HepG2 (cell line): ENCODE measurements at regions not wholly inside any gene's neighbourhood (a gene's known extent, or its start where the extent isn't known, plus 50 kb on each side); places are given as distances from the start of the nearest gene placed in this dataset.

ENCODE experiments used
- ATAC-seq: fragments of 200-7000 bp; cut with Tn5 transposase; 3 replicates; pipeline ENCODE4 v1.9.1; 2020; ENCODE audit warnings: mild to moderate bottlenecking, moderate library complexity
- BruUV-seq: library from RNA; stranded (reverse); fragments of 400-500 nt; replicated peaks from 2 replicates; lab custom pipeline; 2021; lab: Mats Ljungman, UMichigan
- CTCF ChIA-PET: fragments of 300-600 bp; formaldehyde crosslinking; extraction: SDS; loops from one replicate; lab custom pipeline; 2021; ENCODE audit warnings: low total read pairs, inconsistent platforms, low intra/inter-chr PET ratio; lab: Yijun Ruan, JAX
- POLR2A ChIA-PET: fragments of 350-600 bp; sonication (Branson Sonifier 250); formaldehyde crosslinking; loops from one replicate; lab custom pipeline; 2020; ENCODE audit warnings: antibody characterized with exemption, inconsistent platforms; lab: Yijun Ruan, JAX
- DNase-seq: peaks from one replicate; pipeline ENCODE4 v3.0.0-alpha.2; 2015; ENCODE audit warnings: low spot score
- FAIRE-seq: peaks from 3 replicates; lab custom pipeline; 2011; peaks lifted over from hg19 to GRCh38; lab: Jason Lieb, UNC
- H2AFZ ChIP-seq: one replicate; pipeline ENCODE4 v1.6.1; 2011; ENCODE audit warnings: low read length, inconsistent platforms
- H3K27ac ChIP-seq: fragments of 300-600 bp; 3 replicates; pipeline ENCODE4 v1.8.0; 2011; ENCODE audit warnings: mixed run types, mild to moderate bottlenecking, mixed read lengths, low read length, inconsistent platforms; ENCODE audit not compliant: insufficient read depth; ENCODE audit errors: extremely low read length
- H3K27me3 ChIP-seq, 2 experiments: fragments of 200-600 bp in 1 of 2; 2 replicates in 1 of 2; 3 replicates in 1 of 2; pipeline versions ENCODE4 v1.6.0 to v1.8.0; 2011; ENCODE audit warnings: low read length in 2 of 2, mild to moderate bottlenecking in 2 of 2, moderate library complexity in 2 of 2, inconsistent platforms in 1 of 2; ENCODE audit not compliant: insufficient read depth in 2 of 2, control insufficient read depth in 1 of 2
- H3K36me3 ChIP-seq, 2 experiments: fragments of 200-600 bp in 1 of 2; replicated peaks in 1 of 2; 2 replicates in 1 of 2; 3 replicates in 1 of 2; pipeline versions ENCODE4 v1.5.1 to v1.8.0; 2011; ENCODE audit warnings: low read length in 2 of 2, inconsistent platforms in 1 of 2; ENCODE audit not compliant: insufficient read depth in 2 of 2, control insufficient read depth in 1 of 2
- H3K4me1 ChIP-seq: 2 replicates; pipeline ENCODE4 v1.5.1; 2012; ENCODE audit warnings: low read length, inconsistent platforms; ENCODE audit not compliant: insufficient read depth
- H3K4me2 ChIP-seq: 2 replicates; pipeline ENCODE4 v1.6.0; 2011; ENCODE audit warnings: low read depth, low read length, inconsistent platforms
- H3K4me3 ChIP-seq, 3 experiments: fragments of 200-600 bp in 1 of 3; sonication (generic), shearing (Covaris generic) in 1 of 3; replicated peaks in 1 of 3; 2 replicates each; pipeline ENCODE4 v1.5.1; 2011 to 2016; ENCODE audit warnings: low read length in 3 of 3, inconsistent platforms in 2 of 3, low read depth in 2 of 3, mild to moderate bottlenecking in 2 of 3, control low read depth in 1 of 3, mixed read lengths in 1 of 3; ENCODE audit not compliant: insufficient read depth in 1 of 3
- H3K79me2 ChIP-seq: one replicate; pipeline ENCODE4 v1.6.1; 2011; ENCODE audit warnings: low read length, inconsistent platforms; ENCODE audit not compliant: insufficient read depth
- H3K9ac ChIP-seq: 2 replicates; pipeline ENCODE4 v1.6.0; 2011; ENCODE audit warnings: mild to moderate bottlenecking, low read depth, low read length, inconsistent platforms; ENCODE audit not compliant: insufficient read depth
- H3K9me3 ChIP-seq: 2 replicates; pipeline ENCODE4 v1.5.1; 2012; ENCODE audit warnings: mild to moderate bottlenecking, low read length
- H4K20me1 ChIP-seq: 2 replicates; pipeline ENCODE4 v1.6.0; 2011; ENCODE audit warnings: inconsistent platforms, mild to moderate bottlenecking, low read length, moderate library complexity; ENCODE audit not compliant: insufficient read depth
- MAFK ChIP-seq, 2 experiments: IDR thresholded peaks in 1 of 2; conservative IDR thresholded peaks in 1 of 2; 2 replicates each; pipeline ENCODE4 v1.6.1; 2011; ENCODE audit warnings: improper control_type of control experiment in 2 of 2, low read length in 2 of 2
- NFE2L1 ChIP-seq: sonication (generic); formaldehyde crosslinking; IDR thresholded peaks from 2 replicates; pipeline ENCODE4 v1.4.0; 2020; ENCODE audit warnings: missing genetic modification reagents, mild to moderate bottlenecking, borderline replicate concordance
- NKX3-1 ChIP-seq: sonication (generic); formaldehyde crosslinking; IDR thresholded peaks from 2 replicates; pipeline ENCODE4 v1.5.0; 2020; ENCODE audit warnings: missing genetic modification reagents
- REST ChIP-seq, 2 experiments: IDR thresholded peaks; 2 replicates each; pipeline ENCODE4 v1.6.1; 2011 to 2012; ENCODE audit warnings: low read length in 2 of 2, borderline replicate concordance in 1 of 2, low read depth in 1 of 2, mild to moderate bottlenecking in 1 of 2, moderate library complexity in 1 of 2
- SAFB2 ChIP-seq: sonication (generic); formaldehyde crosslinking; IDR thresholded peaks from 2 replicates; pipeline ENCODE4 v1.5.1; 2020; ENCODE audit warnings: missing genetic modification reagents, low read depth, mild to moderate bottlenecking, borderline replicate concordance
- ZNF264 ChIP-seq: sonication (generic); formaldehyde crosslinking; IDR thresholded peaks from 2 replicates; pipeline ENCODE4 v1.4.0; 2020; ENCODE audit warnings: missing genetic modification reagents
- ZNF567 ChIP-seq: sonication (generic); formaldehyde crosslinking; IDR thresholded peaks from 2 replicates; pipeline ENCODE4 v1.8.1; 2023; ENCODE audit warnings: mild to moderate bottlenecking, missing genetic modification reagents, borderline replicate concordance
- ZNF7 ChIP-seq: IDR thresholded peaks from 2 replicates; pipeline ENCODE4 v1.6.1; 2016; ENCODE audit warnings: missing biosample characterization, missing genetic modification reagents
- ZNF772 ChIP-seq: sonication (generic); formaldehyde crosslinking; IDR thresholded peaks from 2 replicates; pipeline ENCODE4 v1.5.0; 2020; ENCODE audit warnings: mild to moderate bottlenecking, missing genetic modification reagents
- WGBS: methylation state at CpG from one replicate; pipeline ENCODE4 v1.1.6; 2017; ENCODE audit warnings: low lambda C conversion rate; 5-methylcytosine and 5-hydroxymethylcytosine counted together
- in situ Hi-C: cut with HindIII; loops from 2 replicates; pipeline ENCODE4 v1.10.0; 2017; ENCODE audit warnings: low pct_unique_long_range_greater_than_20kb; ENCODE audit not compliant: extremely low pct_ligation_motif_present
- intact Hi-C: fragments of 100-400 bp; cut with micrococcal nuclease; formaldehyde crosslinking; loops from one replicate; pipeline ENCODE4 v1.10.0; 2022; ENCODE audit not compliant: unreplicated experiment

GRCh38 chr2:62314291-62314690 lies 118.4 kb downstream of the B3GNT2 start:
- H3K27ac ChIP-seq, result no peak overlapping the region
- no peak overlapping the region for H2AFZ ChIP-seq
- WGBS, result 3% methylated on average over 2 of the region's 2 CpGs
- H3K4me2 ChIP-seq, result no peak overlapping the region
- in situ Hi-C loops (no loop called here), intact Hi-C loops (no loop called here)
- no peaks in the 10 kb centered on the region for H3K36me3 ChIP-seq
- no peak for DNase-seq
- ChIA-PET POLR2A (no interaction called here), CTCF (no interaction called here)
- no peaks in the 10 kb centered on the region for H3K9me3 ChIP-seq
- TF ChIP-seq NFE2L1 (CRISPR knock-in tag), result no peak
- no peak for TF ChIP-seq SAFB2 (CRISPR knock-in tag)
- TF ChIP-seq ZNF7 (CRISPR knock-in tag), result no peak
- TF ChIP-seq MAFK (conservative IDR thresholded peaks at IDR 0.05 in 1 of 2, IDR thresholded peaks at IDR 0.05 in 1 of 2; ENCODE audit: low read length in 2 of 2), result peak; percentile 38 to 45; a peak in 2 of 4 replicates
- TF ChIP-seq NKX3-1 (CRISPR knock-in tag), result no peak
- TF ChIP-seq ZNF567, result no peak
- TF ChIP-seq ZNF264, result no peak
- no peaks in the 10 kb centered on the region for H4K20me1 ChIP-seq
- no peaks in the 10 kb centered on the region for H3K79me2 ChIP-seq
- no peak overlapping the region for H3K4me3 ChIP-seq
- FAIRE-seq, result no peak
- H3K4me1 ChIP-seq, result peaks cover 6% of the 10 kb centered on the region; the same call in 1 of the 2 replicates
- BruUV-seq, result no TSS peak
- no peak for ATAC-seq
- H3K27me3 ChIP-seq, result peaks cover 0 to under 1% of the 10 kb centered on the region in 2 experiments; a peak in 2 of 5 replicates
- no peak overlapping the region for H3K9ac ChIP-seq

- intact Hi-C loops (no loop called here), in situ Hi-C loops (no loop called here)
- BruUV-seq, result no TSS peak
- H3K9me3 ChIP-seq, result no peaks in the 10 kb centered on the region
- POLR2A ChIA-PET, result no interaction called here
- no peak overlapping the region for H2AFZ ChIP-seq
- H3K9ac ChIP-seq, result no peak overlapping the region
- WGBS, result 15% methylated on average over 3 of the region's 3 CpGs
- H3K27me3 ChIP-seq, result peaks cover 0 to 2% of the 10 kb centered on the region in 2 experiments; a peak in 2 of 5 replicates
- no peaks in the 10 kb centered on the region for H3K4me1 ChIP-seq
- no peaks in the 10 kb centered on the region for H4K20me1 ChIP-seq
- no peak for ATAC-seq
- no peak overlapping the region for H3K4me3 ChIP-seq
- H3K79me2 ChIP-seq, result no peaks in the 10 kb centered on the region
- no peak for DNase-seq
- H3K36me3 ChIP-seq, result no peaks in the 10 kb centered on the region
- H3K4me2 ChIP-seq, result no peak overlapping the region
- H3K27ac ChIP-seq, result no peak overlapping the region
- CTCF ChIA-PET, result no interaction called here
- FAIRE-seq, result no peak
- TF ChIP-seq ZNF772 (CRISPR knock-in tag), result no peak
- TF ChIP-seq REST (IDR thresholded peaks at IDR 0.05; ENCODE audit: borderline replicate concordance in 1 of 2, low read depth in 1 of 2, low read length in 2 of 2), result peak in 1 of 2 experiments; percentile 73; a peak in 2 of 4 replicates
Observed at GRCh38 chr2:62313449-62314227, 117.7 kb downstream of the B3GNT2 start.
